H9 (cell line): ENCODE measurements at regions not wholly inside any gene's neighbourhood (a gene's known extent, or its start where the extent isn't known, plus 50 kb on each side); places are given as distances from the start of the nearest gene placed in this dataset.

Experiments used
- DNase-seq: peaks from one replicate; pipeline ENCODE4 v3.0.0-alpha.2; 2017
- H2AFZ ChIP-seq: one replicate; pipeline ENCODE4 v1.6.1; 2013; ENCODE audit warnings: mild to moderate bottlenecking, low read length, control low read depth, moderate library complexity
- H2AK5ac ChIP-seq: 2 replicates; pipeline ENCODE4 v1.6.1; 2013; ENCODE audit warnings: low read length, control low read depth, mixed read lengths; ENCODE audit not compliant: insufficient read length
- H2BK120ac ChIP-seq: one replicate; pipeline ENCODE4 v1.6.1; 2013; ENCODE audit warnings: low read depth, mild to moderate bottlenecking, low read length, control low read depth, inconsistent platforms; ENCODE audit not compliant: poor library complexity, severe bottlenecking
- H2BK12ac ChIP-seq: 2 replicates; pipeline ENCODE4 v1.6.1; 2013; ENCODE audit warnings: low read length, control low read depth, mixed read lengths, low read depth; ENCODE audit not compliant: insufficient read length
- H2BK15ac ChIP-seq: 2 replicates; pipeline ENCODE4 v1.6.1; 2013; ENCODE audit warnings: low read depth, low read length, control low read depth
- H2BK20ac ChIP-seq: one replicate; pipeline ENCODE4 v1.6.1; 2013; ENCODE audit warnings: low read depth, mild to moderate bottlenecking, low read length, control low read depth, inconsistent platforms; ENCODE audit not compliant: poor library complexity, severe bottlenecking
- H2BK5ac ChIP-seq: 2 replicates; pipeline ENCODE4 v1.6.1; 2013; ENCODE audit warnings: low read length, control low read depth, mixed read lengths; ENCODE audit not compliant: insufficient read length
- H3K14ac ChIP-seq: 2 replicates; pipeline ENCODE4 v1.6.1; 2013; ENCODE audit warnings: low read length, control low read depth; ENCODE audit not compliant: insufficient read depth
- H3K18ac ChIP-seq: 2 replicates; pipeline ENCODE4 v1.6.1; 2013; ENCODE audit warnings: low read depth, mild to moderate bottlenecking, mixed read lengths, low read length, control low read depth; ENCODE audit not compliant: insufficient read length
- H3K23ac ChIP-seq: 2 replicates; pipeline ENCODE4 v1.6.1; 2013; ENCODE audit warnings: low read length, control low read depth, mixed read lengths, low read depth; ENCODE audit not compliant: insufficient read length
- H3K23me2 ChIP-seq: 2 replicates; pipeline ENCODE4 v1.6.1; 2013; ENCODE audit warnings: low read depth, mild to moderate bottlenecking, mixed read lengths, low read length, control low read depth; ENCODE audit not compliant: insufficient read length, poor library complexity, severe bottlenecking
- H3K27ac ChIP-seq: 2 replicates; pipeline ENCODE4 v1.5.1; 2013; ENCODE audit warnings: low read length, control low read depth, mixed read lengths, low read depth; ENCODE audit not compliant: insufficient read length
- H3K27me3 ChIP-seq: 2 replicates; pipeline ENCODE4 v1.6.1; 2013; ENCODE audit warnings: low read length, control low read depth, inconsistent platforms; ENCODE audit not compliant: insufficient read depth
- H3K4ac ChIP-seq: 2 replicates; pipeline ENCODE4 v1.6.1; 2013; ENCODE audit warnings: low read depth, mild to moderate bottlenecking, control low read depth, inconsistent platforms, low read length, moderate library complexity
- H3K4me1 ChIP-seq: 2 replicates; pipeline ENCODE4 v1.6.1; 2013; ENCODE audit warnings: low read length, control low read depth, inconsistent platforms; ENCODE audit not compliant: insufficient read depth
- H3K4me2 ChIP-seq: 2 replicates; pipeline ENCODE4 v1.6.1; 2013; ENCODE audit warnings: low read length, control low read depth, mixed read lengths; ENCODE audit not compliant: insufficient read length, insufficient read depth
- H3K56ac ChIP-seq: 2 replicates; pipeline ENCODE4 v1.6.1; 2013; ENCODE audit warnings: low read depth, mild to moderate bottlenecking, mixed read lengths, low read length, control low read depth; ENCODE audit not compliant: insufficient read length
- H3K79me1 ChIP-seq: 2 replicates; pipeline ENCODE4 v1.6.1; 2013; ENCODE audit warnings: low read depth, mild to moderate bottlenecking, moderate library complexity, low read length, control low read depth, inconsistent platforms; ENCODE audit not compliant: insufficient read depth, poor library complexity, severe bottlenecking
- H3K79me2 ChIP-seq: 2 replicates; pipeline ENCODE4 v1.6.1; 2013; ENCODE audit warnings: low read length, control low read depth, inconsistent platforms; ENCODE audit not compliant: insufficient read depth
- H3K9ac ChIP-seq: 2 replicates; pipeline ENCODE4 v1.6.1; 2013; ENCODE audit warnings: low read length, control low read depth, mixed read lengths; ENCODE audit not compliant: insufficient read length; ENCODE audit errors: extremely low read depth
- H3K9me3 ChIP-seq: one replicate; pipeline ENCODE4 v1.6.1; 2013; ENCODE audit warnings: low read depth, low read length, inconsistent platforms; ENCODE audit not compliant: control insufficient read depth
- H3T11ph ChIP-seq: one replicate; pipeline ENCODE4 v1.6.1; 2013; ENCODE audit warnings: mild to moderate bottlenecking, low read length, control low read depth, inconsistent platforms
- H4K20me1 ChIP-seq: one replicate; pipeline ENCODE4 v1.6.1; 2013; ENCODE audit not compliant: control insufficient read depth, insufficient read length, insufficient read depth
- H4K5ac ChIP-seq: 2 replicates; pipeline ENCODE4 v1.6.1; 2013; ENCODE audit warnings: low read depth, mild to moderate bottlenecking, mixed read lengths, low read length, control low read depth; ENCODE audit not compliant: insufficient read length
- H4K8ac ChIP-seq: replicated peaks from 2 replicates; pipeline ENCODE4 v1.6.1; 2013; ENCODE audit warnings: low read length, control low read depth, mixed read lengths, low read depth; ENCODE audit not compliant: insufficient read length
- H4K91ac ChIP-seq: 2 replicates; pipeline ENCODE4 v1.6.1; 2013; ENCODE audit warnings: low read depth, mild to moderate bottlenecking, moderate library complexity, mixed read lengths, low read length, control low read depth; ENCODE audit not compliant: insufficient read length
- H3K27ac Mint-ChIP-seq, 3 experiments: 2 replicates in 2 of 3; 3 replicates in 1 of 3; pipeline ENCODE4 v1.8.0; 2020 to 2021; ENCODE audit warnings: mixed read lengths in 3 of 3, mild to moderate bottlenecking in 1 of 3, moderate library complexity in 1 of 3
- H3K27me3 Mint-ChIP-seq: 2 replicates; pipeline ENCODE4 v1.8.0; 2021; ENCODE audit warnings: low read depth, mild to moderate bottlenecking, moderate library complexity, mixed read lengths
- H3K36me3 Mint-ChIP-seq, 3 experiments: 2 replicates in 2 of 3; 3 replicates in 1 of 3; pipeline ENCODE4 v1.8.0; 2020 to 2021; ENCODE audit warnings: low read depth in 3 of 3, mixed read lengths in 3 of 3; ENCODE audit not compliant: insufficient read depth in 1 of 3
- H3K4me1 Mint-ChIP-seq, 2 experiments: 2 replicates each; pipeline ENCODE4 v1.8.0; 2020; ENCODE audit warnings: mixed read lengths in 2 of 2
- H3K4me3 Mint-ChIP-seq, 2 experiments: 2 replicates in 1 of 2; 3 replicates in 1 of 2; pipeline ENCODE4 v1.8.0; 2020 to 2021; ENCODE audit warnings: mild to moderate bottlenecking in 2 of 2, mixed read lengths in 2 of 2, moderate library complexity in 1 of 2
- H3K9me3 Mint-ChIP-seq, 2 experiments: 2 replicates in 1 of 2; 3 replicates in 1 of 2; pipeline ENCODE4 v1.8.0; 2020; ENCODE audit warnings: mild to moderate bottlenecking in 2 of 2, mixed read lengths in 2 of 2, moderate library complexity in 1 of 2
- WGBS: extraction: QIAGEN DNeasy Blood & Tissue Kit; methylation state at CpG from one replicate; pipeline ENCODE4 v1.1.7; 2013; ENCODE audit warnings: missing lambda C conversion rate, low lambda C conversion rate, mixed read lengths; ENCODE audit not compliant: insufficient read length; ENCODE audit errors: extremely low coverage; 5-methylcytosine and 5-hydroxymethylcytosine counted together
- TF ChIP-seq, protein P1 (sequence below): fragments of 200-600 bp; sonication (generic); conservative IDR thresholded peaks from 3 replicates; pipeline ENCODE4 v1.8.0; 2021; ENCODE audit warnings: antibody characterized with exemption, mild to moderate bottlenecking

DNA sequence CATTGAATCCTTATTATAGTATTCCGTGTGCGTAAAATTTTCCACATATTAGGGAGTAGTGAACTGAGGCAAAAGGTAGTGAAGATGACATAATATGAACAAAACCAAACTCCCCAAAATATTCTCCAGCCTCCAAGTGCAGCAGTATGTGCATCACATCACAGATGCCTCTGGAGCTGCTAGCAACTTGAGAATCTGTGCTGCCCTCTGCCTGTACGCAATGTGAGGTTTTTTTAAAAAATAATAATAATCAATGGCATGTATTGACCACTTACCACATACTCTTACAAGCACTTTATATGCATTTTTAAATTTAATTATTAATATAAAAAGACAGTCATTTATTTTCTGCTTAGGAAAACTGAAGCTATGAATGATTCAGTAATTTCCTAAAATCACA lies 583.0 kb upstream of the SPRY2 start:
- Histone ChIP-seq H3K9ac (no peak overlapping the region), H3T11ph (no peak overlapping the region), H3K79me1 (no peaks in the 10 kb centered on the region), H3K23me2 (no peaks in the 10 kb centered on the region), H4K8ac (no peak overlapping the region), H2BK120ac (no peak overlapping the region), H3K18ac (no peak overlapping the region), H3K4ac (no peak overlapping the region), H3K9me3 (no peaks in the 10 kb centered on the region), H3K56ac (no peak overlapping the region), H3K4me2 (no peak overlapping the region), H3K23ac (no peak overlapping the region), H3K27me3 (no peaks in the 10 kb centered on the region), H4K5ac (no peak overlapping the region), H3K4me1 (no peaks in the 10 kb centered on the region), H3K79me2 (no peaks in the 10 kb centered on the region), H3K27ac (no peak overlapping the region), H2BK12ac (no peak overlapping the region), H3K14ac (no peak overlapping the region), H2AK5ac (no peak overlapping the region), H2BK15ac (no peak overlapping the region), H2BK20ac (no peak overlapping the region), H4K91ac (no peak overlapping the region), H2BK5ac (no peak overlapping the region), H2AFZ (no peak overlapping the region), H4K20me1 (no peaks in the 10 kb centered on the region)
- no CpG with 5 or more reads among the region's 3 CpGs for WGBS
- Mint-ChIP-seq H3K36me3 (no peaks in the 10 kb centered on the region), H3K27ac (no peak overlapping the region), H3K4me1 (no peaks in the 10 kb centered on the region), H3K4me3 (no peak overlapping the region), H3K9me3 (no peaks in the 10 kb centered on the region), H3K27me3 (no peaks in the 10 kb centered on the region)
- DNase-seq: no peak
- TF ChIP-seq, protein P1, sequence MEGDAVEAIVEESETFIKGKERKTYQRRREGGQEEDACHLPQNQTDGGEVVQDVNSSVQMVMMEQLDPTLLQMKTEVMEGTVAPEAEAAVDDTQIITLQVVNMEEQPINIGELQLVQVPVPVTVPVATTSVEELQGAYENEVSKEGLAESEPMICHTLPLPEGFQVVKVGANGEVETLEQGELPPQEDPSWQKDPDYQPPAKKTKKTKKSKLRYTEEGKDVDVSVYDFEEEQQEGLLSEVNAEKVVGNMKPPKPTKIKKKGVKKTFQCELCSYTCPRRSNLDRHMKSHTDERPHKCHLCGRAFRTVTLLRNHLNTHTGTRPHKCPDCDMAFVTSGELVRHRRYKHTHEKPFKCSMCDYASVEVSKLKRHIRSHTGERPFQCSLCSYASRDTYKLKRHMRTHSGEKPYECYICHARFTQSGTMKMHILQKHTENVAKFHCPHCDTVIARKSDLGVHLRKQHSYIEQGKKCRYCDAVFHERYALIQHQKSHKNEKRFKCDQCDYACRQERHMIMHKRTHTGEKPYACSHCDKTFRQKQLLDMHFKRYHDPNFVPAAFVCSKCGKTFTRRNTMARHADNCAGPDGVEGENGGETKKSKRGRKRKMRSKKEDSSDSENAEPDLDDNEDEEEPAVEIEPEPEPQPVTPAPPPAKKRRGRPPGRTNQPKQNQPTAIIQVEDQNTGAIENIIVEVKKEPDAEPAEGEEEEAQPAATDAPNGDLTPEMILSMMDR: peak; percentile 48
